ENCODE measurements at regions not wholly inside any gene's neighbourhood (a gene's known extent, or its start where the extent isn't known, plus 50 kb on each side); places are given as distances from the start of the nearest gene placed in this dataset.

- no peak for TF ChIP-seq CTCF (IDR thresholded peaks at IDR 0.05; ENCODE audit: partially characterized antibody, unreplicated experiment)
- H3K27ac Mint-ChIP-seq (ENCODE audit: unreplicated experiment) = no peak overlapping the region
These were observed 56.9 kb upstream of the SMIM23 start for GRCh38 chr5:171728686-171729085.

More at GRCh38 chr5:171728686-171729085, 56.9 kb upstream of the SMIM23 start:
- no peaks in the 10 kb centered on the region for H3K4me1 Mint-ChIP-seq (ENCODE audit: low read depth, unreplicated experiment)
- H3K9me3 Mint-ChIP-seq (ENCODE audit: unreplicated experiment) = peaks cover 2% of the 10 kb centered on the region
- no peak for DNase-seq
- H3K4me3 Mint-ChIP-seq (ENCODE audit: unreplicated experiment) = no peak overlapping the region
- H3K27me3 Mint-ChIP-seq (ENCODE audit: unreplicated experiment) = no peaks in the 10 kb centered on the region
- peaks cover 10% of the 10 kb centered on the region for H3K36me3 Mint-ChIP-seq (ENCODE audit: unreplicated experiment)
